Muscle of leg (tissue), 3 donors: ENCODE measurements at regions not wholly inside any gene's neighbourhood (a gene's known extent, or its start where the extent isn't known, plus 50 kb on each side); places are given as distances from the start of the nearest gene placed in this dataset.

Experiments used
- DNase-seq: peaks from one replicate; pipeline ENCODE4 v3.0.0; 2013
- H3K27ac ChIP-seq: one replicate; pipeline ENCODE4 v1.5.1; 2013; ENCODE audit warnings: mild to moderate bottlenecking, low read length, control low read depth
- H3K27me3 ChIP-seq: one replicate; pipeline ENCODE4 v1.6.1; 2013; ENCODE audit warnings: low read length; ENCODE audit not compliant: control insufficient read depth, insufficient read depth
- H3K36me3 ChIP-seq: one replicate; pipeline ENCODE4 v1.6.1; 2013; ENCODE audit warnings: low read length; ENCODE audit not compliant: control insufficient read depth, insufficient read depth
- H3K4me1 ChIP-seq: one replicate; pipeline ENCODE4 v1.6.1; 2013; ENCODE audit warnings: low read length; ENCODE audit not compliant: control insufficient read depth, insufficient read depth
- H3K4me3 ChIP-seq: one replicate; pipeline ENCODE4 v1.5.1; 2013; ENCODE audit warnings: low read length, control low read depth
- H3K9me3 ChIP-seq: replicated peaks from 2 replicates; pipeline ENCODE4 v1.6.1; 2013; ENCODE audit warnings: low read depth, low read length; ENCODE audit not compliant: control insufficient read depth
- whole genome bisulfite sequencing: methylation state at CpG from one replicate; pipeline ENCODE4 v1.1.5; 2013; ENCODE audit warnings: missing lambda C conversion rate; ENCODE audit not compliant: insufficient coverage; 5-methylcytosine and 5-hydroxymethylcytosine counted together

DNA sequence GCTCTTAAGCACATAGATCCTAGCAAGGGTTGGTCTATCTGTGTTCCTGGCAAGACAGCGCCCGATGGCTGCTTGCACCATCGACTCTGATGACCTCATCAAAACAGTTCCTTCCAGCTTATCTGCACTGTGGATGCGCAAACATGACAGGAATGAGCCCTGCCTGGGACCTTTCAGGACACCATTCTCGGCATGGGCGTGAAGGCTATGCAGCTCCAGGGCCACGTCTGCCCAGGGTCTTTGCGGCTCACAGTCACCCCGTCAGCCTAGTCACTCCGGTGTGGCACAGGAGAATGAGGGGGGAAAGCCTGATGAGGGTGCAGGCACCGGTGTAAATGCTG, 147.8 kb upstream of the TWIST2 start:
- 84% methylated on average over 11 of the region's 11 CpGs for WGBS
- Histone ChIP-seq H3K4me1 (peaks cover 29% of the 10 kb centered on the region), H3K27me3 (no peaks in the 10 kb centered on the region), H3K36me3 (no peaks in the 10 kb centered on the region), H3K9me3 (no peaks in the 10 kb centered on the region), H3K4me3 (no peak overlapping the region), H3K27ac (no peak overlapping the region)
- DNase-seq, result no peak

DNA sequence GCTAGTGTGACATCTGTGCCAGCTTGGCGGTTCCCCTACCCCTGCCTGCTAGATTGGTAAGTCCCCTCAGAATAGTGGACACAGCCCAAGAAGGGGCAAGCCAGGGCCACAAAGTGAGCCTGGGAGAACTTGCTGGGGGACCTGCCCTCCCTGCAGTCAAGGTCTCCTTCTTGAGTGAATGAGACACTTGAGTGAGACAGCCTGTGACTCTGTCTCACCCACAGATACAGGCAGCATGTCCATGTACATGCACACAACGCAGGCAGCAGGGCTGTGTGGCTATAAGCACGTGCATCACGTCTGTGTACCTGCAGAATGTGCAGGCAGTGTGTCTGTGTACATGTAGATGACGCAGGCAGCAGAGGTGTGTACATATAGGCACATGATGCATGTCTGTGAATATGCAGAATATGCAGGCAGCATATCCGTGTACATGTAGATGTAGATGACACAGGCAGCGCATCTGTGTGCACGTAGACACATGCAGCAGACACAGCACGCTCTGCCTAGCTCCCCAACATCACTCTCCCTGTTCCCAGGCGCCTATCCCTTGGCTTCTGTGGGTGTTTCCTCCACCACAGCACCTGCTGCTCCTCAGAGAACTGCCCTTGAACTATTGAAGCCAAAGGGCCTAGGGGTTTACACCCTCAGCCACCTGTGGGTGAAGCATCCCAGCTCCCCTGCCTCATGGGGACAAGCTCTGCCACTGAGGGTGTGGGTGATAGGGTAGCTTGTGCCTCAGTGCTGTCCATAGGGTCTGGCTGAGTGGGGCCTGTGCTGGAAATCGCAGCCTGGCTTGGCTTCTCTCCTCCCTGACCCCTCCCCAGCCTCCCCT, 147.2 kb upstream of the TWIST2 start:
- Histone ChIP-seq H3K4me1 (peaks cover 25% of the 10 kb centered on the region), H3K9me3 (no peaks in the 10 kb centered on the region), H3K36me3 (no peaks in the 10 kb centered on the region), H3K27me3 (no peaks in the 10 kb centered on the region), H3K27ac (no peak overlapping the region), H3K4me3 (no peak overlapping the region)
- WGBS, result 86% methylated on average over 9 of the region's 11 CpGs
- no peak for DNase-seq

DNA sequence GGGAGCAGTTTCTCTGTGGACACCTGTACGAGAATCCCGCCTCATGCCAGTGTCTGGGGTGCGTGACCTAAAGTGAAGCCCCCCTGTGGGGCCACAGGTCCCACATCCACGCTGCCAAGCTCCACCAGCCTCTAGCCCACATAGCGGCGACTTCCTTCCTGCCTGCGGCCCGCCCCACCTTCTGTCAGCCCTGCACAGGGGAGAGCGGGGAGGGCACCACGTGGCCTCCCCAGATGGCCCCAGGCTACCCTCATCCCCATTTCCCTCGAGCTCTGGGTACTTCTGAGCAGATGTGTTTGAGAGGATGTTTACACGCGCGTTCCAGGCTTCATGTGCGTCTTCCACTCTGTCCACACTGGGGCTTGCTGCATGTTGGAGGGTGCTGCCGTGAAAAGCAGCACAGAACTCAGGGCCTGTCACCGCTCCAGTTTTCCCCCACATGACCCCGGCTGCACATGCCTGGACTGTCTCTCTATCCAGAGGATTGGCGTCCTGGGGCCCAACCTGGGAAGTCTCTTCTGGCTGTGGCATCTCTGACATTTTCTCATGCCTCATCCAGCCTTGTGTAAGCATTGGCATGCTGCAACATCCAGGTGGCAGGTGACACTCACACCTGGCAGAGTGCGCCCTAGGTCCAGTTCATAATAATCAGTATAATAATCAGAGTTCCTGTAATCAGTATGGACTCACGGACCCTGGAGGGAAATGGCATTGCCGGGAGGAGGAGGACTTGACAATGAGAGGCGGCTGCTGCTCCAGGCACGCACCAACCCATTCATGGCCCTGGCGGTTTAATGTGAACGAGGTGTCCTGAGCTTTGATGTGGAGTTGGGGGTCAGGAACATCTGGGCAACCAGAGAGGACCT, 146.3 kb upstream of the TWIST2 start:
- Histone ChIP-seq H3K36me3 (no peaks in the 10 kb centered on the region), H3K27ac (peak overlapping the region; percentile 37), H3K4me3 (no peak overlapping the region), H3K4me1 (peaks cover 19% of the 10 kb centered on the region), H3K27me3 (no peaks in the 10 kb centered on the region), H3K9me3 (no peaks in the 10 kb centered on the region)
- 32% methylated on average over 15 of the region's 26 CpGs for WGBS
- peak; percentile 48 for DNase-seq

DNA sequence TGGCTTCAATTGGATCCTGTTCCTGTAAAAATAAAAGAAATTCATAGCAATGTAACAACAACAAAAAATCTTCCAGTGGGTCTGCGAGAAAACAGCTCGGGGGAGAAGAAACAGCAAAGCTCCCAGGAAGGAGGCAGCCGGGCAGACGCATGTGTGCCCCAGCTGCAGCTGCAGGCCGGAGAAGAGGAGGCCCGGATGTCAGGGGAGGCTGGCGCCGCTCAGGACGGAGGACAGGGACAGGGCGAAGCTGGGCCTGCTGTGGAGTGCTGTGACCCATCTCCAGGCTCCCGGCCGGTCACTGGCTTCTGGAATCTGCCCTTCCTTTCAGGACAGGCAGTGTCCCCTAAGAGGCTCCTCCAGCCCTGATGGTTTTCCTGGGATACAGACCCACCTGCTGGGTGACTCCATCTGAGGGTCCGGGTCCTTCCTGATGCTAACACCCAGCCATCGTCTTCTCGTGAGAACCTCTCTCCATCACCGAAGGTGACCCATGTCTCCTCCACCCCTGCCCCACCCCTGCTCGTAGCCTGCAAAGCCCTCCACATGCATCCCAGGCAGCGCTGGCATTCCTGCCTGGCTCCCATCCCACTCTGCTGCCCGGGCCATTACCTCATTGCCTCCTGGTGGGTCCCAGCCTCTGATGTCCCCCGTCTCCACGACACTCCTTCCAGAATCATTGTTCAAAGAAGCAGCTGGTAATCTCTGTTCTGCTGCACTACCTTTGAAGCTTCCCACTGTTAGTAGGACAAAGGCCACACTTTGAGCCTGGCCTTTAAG, 145.4 kb upstream of the TWIST2 start:
- no peaks in the 10 kb centered on the region for H3K27me3 ChIP-seq
- no peaks in the 10 kb centered on the region for H3K9me3 ChIP-seq
- 73% methylated on average over 20 of the region's 21 CpGs for WGBS
- H3K4me3 ChIP-seq, result no peak overlapping the region
- no peaks in the 10 kb centered on the region for H3K36me3 ChIP-seq
- H3K27ac ChIP-seq, result peak overlapping the region; percentile 35
- DNase-seq, result no peak
- peaks cover 19% of the 10 kb centered on the region for H3K4me1 ChIP-seq

DNA sequence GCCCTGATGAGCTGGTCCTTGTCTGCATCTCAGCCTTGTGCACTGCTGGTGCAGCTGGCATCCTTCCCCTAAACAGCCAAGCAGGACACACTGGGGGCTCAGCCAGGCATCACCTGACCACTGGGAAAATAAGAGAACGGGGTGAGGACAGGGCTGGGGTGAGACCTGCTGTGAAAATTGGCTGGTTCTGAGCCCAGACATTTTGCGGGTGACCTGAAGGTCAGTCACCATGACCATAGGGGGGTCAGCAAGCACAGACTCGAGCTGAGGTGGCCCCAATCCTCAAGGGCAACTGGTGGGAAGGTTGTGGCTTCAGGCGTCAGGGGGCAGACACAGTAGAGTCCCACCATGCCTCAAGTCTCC, 144.9 kb upstream of the TWIST2 start:
- H3K27ac ChIP-seq, result no peak overlapping the region
- no peaks in the 10 kb centered on the region for H3K36me3 ChIP-seq
- WGBS, result 83% methylated on average over 2 of the region's 4 CpGs
- H3K27me3 ChIP-seq, result no peaks in the 10 kb centered on the region
- no peak overlapping the region for H3K4me3 ChIP-seq
- no peaks in the 10 kb centered on the region for H3K9me3 ChIP-seq
- peaks cover 17% of the 10 kb centered on the region for H3K4me1 ChIP-seq
- DNase-seq, result no peak

DNA sequence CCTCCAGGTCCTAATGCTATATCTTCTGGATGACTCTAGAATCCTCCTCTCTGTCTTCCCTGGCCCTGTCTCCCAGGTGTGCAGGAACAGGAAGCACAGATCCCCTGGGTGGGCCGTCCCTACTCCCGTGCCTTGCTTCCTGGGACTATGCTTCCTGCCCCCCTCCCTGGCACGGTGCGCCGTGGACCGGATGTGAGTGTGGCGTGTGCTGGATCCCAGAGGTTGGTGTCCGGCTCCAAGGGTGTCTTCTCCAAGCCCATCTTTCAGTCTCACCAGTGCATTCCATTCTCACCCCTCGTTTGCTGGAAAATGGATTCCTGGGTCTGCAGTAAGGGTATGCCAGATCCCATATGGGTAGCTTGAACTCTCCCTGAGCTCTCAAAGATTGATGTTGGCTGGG, 144.4 kb upstream of the TWIST2 start:
- Histone ChIP-seq H3K4me1 (peaks cover 17% of the 10 kb centered on the region), H3K27me3 (no peaks in the 10 kb centered on the region), H3K9me3 (no peaks in the 10 kb centered on the region), H3K27ac (no peak overlapping the region), H3K36me3 (no peaks in the 10 kb centered on the region), H3K4me3 (no peak overlapping the region)
- DNase-seq, result no peak
- WGBS, result 88% methylated on average over 2 of the region's 9 CpGs

DNA sequence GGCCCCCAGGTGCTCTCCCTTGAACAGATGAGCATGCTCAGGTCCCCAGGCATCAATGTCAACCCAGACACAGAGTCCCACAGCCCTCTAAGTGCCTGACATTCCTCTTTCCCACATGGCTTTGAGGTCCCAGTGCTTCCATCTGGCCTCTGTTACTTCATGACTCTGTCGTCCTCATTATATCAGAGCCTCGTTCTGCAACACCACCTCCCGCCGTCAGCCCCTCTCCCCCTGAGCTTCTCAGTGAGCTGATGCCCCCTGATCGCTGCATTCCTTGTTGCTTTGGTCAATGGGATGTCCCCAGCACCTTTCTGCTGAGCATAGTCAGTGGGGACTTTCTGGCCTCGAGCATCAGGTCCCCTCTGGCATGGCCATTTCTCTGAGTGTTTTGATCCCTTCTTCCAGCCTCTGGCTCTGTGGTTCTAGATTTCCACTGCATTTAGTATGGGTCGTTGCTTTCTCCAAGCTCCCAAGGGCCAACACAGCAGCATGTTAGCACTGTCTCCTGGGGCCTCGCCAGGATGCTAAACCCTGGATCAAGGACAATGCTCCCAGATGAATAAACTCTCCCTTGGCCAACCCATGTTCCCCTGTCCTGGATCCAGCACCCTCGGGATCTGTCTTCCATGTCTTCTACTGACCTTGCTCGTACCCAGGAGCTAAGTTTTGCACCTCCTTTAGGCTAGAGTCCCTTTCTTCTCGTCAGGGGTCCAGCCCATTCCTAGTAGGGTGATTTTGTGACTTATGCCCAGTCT, 143.2 kb upstream of the TWIST2 start:
- no peaks in the 10 kb centered on the region for H3K9me3 ChIP-seq
- no peaks in the 10 kb centered on the region for H3K27me3 ChIP-seq
- no peak overlapping the region for H3K27ac ChIP-seq
- DNase-seq, result no peak
- H3K4me1 ChIP-seq, result peaks cover 17% of the 10 kb centered on the region
- 92% methylated on average over 9 of the region's 11 CpGs for WGBS
- H3K36me3 ChIP-seq, result no peaks in the 10 kb centered on the region
- no peak overlapping the region for H3K4me3 ChIP-seq

DNA sequence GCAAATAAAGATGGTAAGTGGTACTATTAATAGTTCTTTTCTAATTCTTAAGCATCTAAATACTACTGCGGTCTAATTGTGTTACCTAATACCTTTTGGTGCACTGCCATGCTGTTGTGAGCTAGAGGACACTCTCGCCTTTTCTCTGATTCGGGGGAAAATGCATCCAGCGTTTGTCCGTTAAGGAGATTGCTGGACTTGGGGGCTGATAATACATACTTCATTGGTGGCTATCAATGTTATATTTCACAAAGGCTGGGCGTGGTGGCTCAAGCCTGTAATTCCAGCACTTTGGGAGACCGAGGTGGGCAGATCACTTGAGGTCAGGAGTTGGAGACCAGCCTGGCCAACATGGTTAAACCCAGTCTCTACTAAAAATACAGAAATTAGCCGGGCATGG, 141.7 kb upstream of the TWIST2 start:
- H3K9me3 ChIP-seq, result no peaks in the 10 kb centered on the region
- no peaks in the 10 kb centered on the region for H3K36me3 ChIP-seq
- H3K27me3 ChIP-seq, result no peaks in the 10 kb centered on the region
- H3K4me3 ChIP-seq, result no peak overlapping the region
- no peak for DNase-seq
- no peak overlapping the region for H3K27ac ChIP-seq
- 100% methylated on average over 3 of the region's 8 CpGs for WGBS
- peaks cover 18% of the 10 kb centered on the region for H3K4me1 ChIP-seq

DNA sequence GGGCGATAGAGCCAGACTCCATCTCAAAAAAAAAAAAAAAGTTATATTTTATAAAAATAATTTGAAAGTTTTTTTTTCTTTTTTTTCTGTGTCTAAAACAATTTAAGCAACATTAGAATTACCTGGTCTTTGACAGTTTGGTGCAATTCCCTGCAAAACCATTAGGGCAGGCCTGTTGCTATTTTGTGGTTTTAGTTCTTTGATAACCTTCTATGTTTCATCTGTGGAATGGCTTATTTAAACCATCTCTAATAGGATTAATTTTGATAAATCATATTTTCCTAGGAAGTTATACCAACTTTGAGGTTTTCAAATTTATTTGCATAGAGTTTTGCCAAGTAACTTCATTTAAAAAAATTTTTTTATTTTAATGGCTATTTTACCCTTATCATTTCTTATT, 141.2 kb upstream of the TWIST2 start:
- H3K36me3 ChIP-seq, result no peaks in the 10 kb centered on the region
- H3K27ac ChIP-seq, result no peak overlapping the region
- no peaks in the 10 kb centered on the region for H3K9me3 ChIP-seq
- H3K27me3 ChIP-seq, result no peaks in the 10 kb centered on the region
- DNase-seq, result no peak
- WGBS, result no CpG with 5 or more reads among the region's 1 CpG
- no peak overlapping the region for H3K4me3 ChIP-seq
- peaks cover 17% of the 10 kb centered on the region for H3K4me1 ChIP-seq
